ENCODE measurements at regions not wholly inside any gene's neighbourhood (a gene's known extent, or its start where the extent isn't known, plus 50 kb on each side); places are given as distances from the start of the nearest gene placed in this dataset.

DNA sequence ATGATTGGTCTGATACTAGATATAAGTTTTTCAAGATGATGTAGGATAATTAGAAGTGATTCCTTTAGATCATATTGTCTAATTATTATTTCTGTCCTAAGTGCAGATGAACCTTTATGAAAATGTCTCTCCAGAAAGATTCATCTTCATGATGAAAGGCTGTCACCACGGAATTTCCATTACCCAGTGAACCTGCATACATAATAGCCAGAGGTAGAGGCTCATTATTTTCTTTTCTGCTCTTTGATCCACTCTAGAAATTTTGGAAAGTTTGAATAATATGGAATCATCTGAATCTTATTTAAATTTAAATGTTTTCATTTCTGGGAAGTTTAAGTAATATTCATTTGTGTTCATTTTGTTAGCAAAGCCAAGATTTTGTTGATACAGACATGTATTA is 137.1 kb upstream of the ATP2B1 start:
- no peak for DNase-seq (ENCODE audit: low read depth, low spot score)
- H2AFZ ChIP-seq (ENCODE audit: low read depth, low read length) = no peak overlapping the region
- POLR2A ChIA-PET = no interaction called here

GRCh38 chr12:89845366-89845765 is 136.7 kb upstream of the ATP2B1 start:
- dilution Hi-C loops (cut with MboI; ENCODE audit: extremely low pct_ligation_motif_present, low sequenced_read_pairs) = no loop called here
- Histone ChIP-seq H3K79me2 (ENCODE audit: control insufficient read depth, insufficient read depth, low read length) (no peaks in the 10 kb centered on the region), H3K4me3 (replicated peaks in 1 of 3; ENCODE audit: insufficient read depth in 1 of 3, low read depth in 1 of 3, low read length in 3 of 3) (no peak overlapping the region), H4K20me1 (replicated peaks; ENCODE audit: control insufficient read depth, extremely low read depth, insufficient read depth, low read length) (no peaks in the 10 kb centered on the region), H3K4me2 (ENCODE audit: insufficient read depth, low read length) (no peak overlapping the region), H3K36me3 (ENCODE audit: control insufficient read depth in 2 of 2, extremely low read depth in 1 of 2, insufficient read depth in 2 of 2, low read length in 2 of 2) (no peaks in the 10 kb centered on the region), H3K9me3 (replicated peaks; ENCODE audit: control insufficient read depth, insufficient read depth, low read length) (no peaks in the 10 kb centered on the region), H3K27me3 (ENCODE audit: control insufficient read depth in 2 of 2, insufficient read depth in 2 of 2, low read length in 2 of 2) (peaks cover 0 to 1% of the 10 kb centered on the region in 2 experiments), H3K9me1 (replicated peaks; ENCODE audit: control insufficient read depth, extremely low read depth, insufficient read depth, low read length) (no peaks in the 10 kb centered on the region), H3K9ac (replicated peaks; ENCODE audit: extremely low read depth, insufficient read depth, low read length) (no peak overlapping the region), H3K27ac (ENCODE audit: insufficient read depth, low read depth, low read length) (no peak overlapping the region), H2AFZ (ENCODE audit: low read depth, low read length) (no peak overlapping the region), H3K4me1 (ENCODE audit: control insufficient read depth, extremely low read depth, insufficient read depth, low read length) (no peaks in the 10 kb centered on the region)
- ChIA-PET POLR2A (no interaction called here), CTCF (interaction anchor here (1.5 kb wide), 2 partner anchors 19 to 83 kb away, joined by 3 to 4 read pairs; no protein-coding TSS in a partner anchor)
- BruUV-seq (replicated peaks) = no TSS peak
- FAIRE-seq (no peak), DNase-seq (ENCODE audit: low read depth, low spot score) (no peak)
- intact Hi-C loops (cut with micrococcal nuclease) = no loop called here
- no peak for TF ChIP-seq POLR2AphosphoS5 (IDR thresholded peaks at IDR 0.05; ENCODE audit: insufficient read depth, low read depth, low read length)
- TF ChIP-seq, protein P1, sequence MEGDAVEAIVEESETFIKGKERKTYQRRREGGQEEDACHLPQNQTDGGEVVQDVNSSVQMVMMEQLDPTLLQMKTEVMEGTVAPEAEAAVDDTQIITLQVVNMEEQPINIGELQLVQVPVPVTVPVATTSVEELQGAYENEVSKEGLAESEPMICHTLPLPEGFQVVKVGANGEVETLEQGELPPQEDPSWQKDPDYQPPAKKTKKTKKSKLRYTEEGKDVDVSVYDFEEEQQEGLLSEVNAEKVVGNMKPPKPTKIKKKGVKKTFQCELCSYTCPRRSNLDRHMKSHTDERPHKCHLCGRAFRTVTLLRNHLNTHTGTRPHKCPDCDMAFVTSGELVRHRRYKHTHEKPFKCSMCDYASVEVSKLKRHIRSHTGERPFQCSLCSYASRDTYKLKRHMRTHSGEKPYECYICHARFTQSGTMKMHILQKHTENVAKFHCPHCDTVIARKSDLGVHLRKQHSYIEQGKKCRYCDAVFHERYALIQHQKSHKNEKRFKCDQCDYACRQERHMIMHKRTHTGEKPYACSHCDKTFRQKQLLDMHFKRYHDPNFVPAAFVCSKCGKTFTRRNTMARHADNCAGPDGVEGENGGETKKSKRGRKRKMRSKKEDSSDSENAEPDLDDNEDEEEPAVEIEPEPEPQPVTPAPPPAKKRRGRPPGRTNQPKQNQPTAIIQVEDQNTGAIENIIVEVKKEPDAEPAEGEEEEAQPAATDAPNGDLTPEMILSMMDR (IDR thresholded peaks at IDR 0.05; ENCODE audit: extremely low read depth in 1 of 2, insufficient read depth in 1 of 2, low read depth in 1 of 2, low read length in 2 of 2) = no peak
- no peak for TF ChIP-seq MYC (IDR thresholded peaks at IDR 0.05; ENCODE audit: low read depth, low read length)
- no peak for TF ChIP-seq MAX (IDR thresholded peaks at IDR 0.05; ENCODE audit: insufficient read depth, insufficient read length)
- TF ChIP-seq POLR2A (IDR thresholded peaks at IDR 0.05; ENCODE audit: low read depth, low read length) = no peak
- no peak for TF ChIP-seq GATA2 (IDR thresholded peaks at IDR 0.05; ENCODE audit: insufficient read depth, insufficient read length, low read depth, low read length)

More for the DNA sequence above, 137.1 kb upstream of the ATP2B1 start:
- H3K4me3 ChIP-seq (replicated peaks in 1 of 3; ENCODE audit: insufficient read depth in 1 of 3, low read depth in 1 of 3, low read length in 3 of 3) = no peak overlapping the region
- dilution Hi-C loops (cut with MboI; ENCODE audit: extremely low pct_ligation_motif_present, low sequenced_read_pairs) (no loop called here), intact Hi-C loops (cut with micrococcal nuclease) (no loop called here)
- H3K79me2 ChIP-seq (ENCODE audit: control insufficient read depth, insufficient read depth, low read length) = no peaks in the 10 kb centered on the region
- CTCF ChIA-PET = interaction anchor here (1.5 kb wide), 2 partner anchors 19 to 84 kb away, joined by 3 to 4 read pairs; no protein-coding TSS in a partner anchor
- H3K9me1 ChIP-seq (replicated peaks; ENCODE audit: control insufficient read depth, extremely low read depth, insufficient read depth, low read length) = no peaks in the 10 kb centered on the region
- BruUV-seq (replicated peaks) = no TSS peak
- TF ChIP-seq GATA2 (IDR thresholded peaks at IDR 0.05; ENCODE audit: insufficient read depth, insufficient read length, low read depth, low read length) = no peak
- TF ChIP-seq FOS (IDR thresholded peaks at IDR 0.05; ENCODE audit: borderline replicate concordance, insufficient read depth, low read length) = no peak
- TF ChIP-seq MAX (IDR thresholded peaks at IDR 0.05; ENCODE audit: insufficient read depth, insufficient read length) = no peak
- TF ChIP-seq, protein P1 (IDR thresholded peaks at IDR 0.05; ENCODE audit: extremely low read depth in 1 of 2, insufficient read depth in 1 of 2, low read depth in 1 of 2, low read length in 2 of 2) = no peak
- TF ChIP-seq POLR2AphosphoS5 (IDR thresholded peaks at IDR 0.05; ENCODE audit: insufficient read depth, low read depth, low read length) = no peak
- no peaks in the 10 kb centered on the region for H3K9me3 ChIP-seq (replicated peaks; ENCODE audit: control insufficient read depth, insufficient read depth, low read length)
- no peak for FAIRE-seq
- no peaks in the 10 kb centered on the region for H3K4me1 ChIP-seq (ENCODE audit: control insufficient read depth, extremely low read depth, insufficient read depth, low read length)
- peaks cover 1% of the 10 kb centered on the region in 2 experiments for H3K27me3 ChIP-seq (ENCODE audit: control insufficient read depth in 2 of 2, insufficient read depth in 2 of 2, low read length in 2 of 2)
- no peaks in the 10 kb centered on the region for H4K20me1 ChIP-seq (replicated peaks; ENCODE audit: control insufficient read depth, extremely low read depth, insufficient read depth, low read length)
- no peak overlapping the region for H3K9ac ChIP-seq (replicated peaks; ENCODE audit: extremely low read depth, insufficient read depth, low read length)
- H3K4me2 ChIP-seq (ENCODE audit: insufficient read depth, low read length) = no peak overlapping the region
- H3K27ac ChIP-seq (ENCODE audit: insufficient read depth, low read depth, low read length) = no peak overlapping the region
- no peaks in the 10 kb centered on the region for H3K36me3 ChIP-seq (ENCODE audit: control insufficient read depth in 2 of 2, extremely low read depth in 1 of 2, insufficient read depth in 2 of 2, low read length in 2 of 2)
